ENCODE measurements at regions not wholly inside any gene's neighbourhood (a gene's known extent, or its start where the extent isn't known, plus 50 kb on each side); places are given as distances from the start of the nearest gene placed in this dataset.

DNA sequence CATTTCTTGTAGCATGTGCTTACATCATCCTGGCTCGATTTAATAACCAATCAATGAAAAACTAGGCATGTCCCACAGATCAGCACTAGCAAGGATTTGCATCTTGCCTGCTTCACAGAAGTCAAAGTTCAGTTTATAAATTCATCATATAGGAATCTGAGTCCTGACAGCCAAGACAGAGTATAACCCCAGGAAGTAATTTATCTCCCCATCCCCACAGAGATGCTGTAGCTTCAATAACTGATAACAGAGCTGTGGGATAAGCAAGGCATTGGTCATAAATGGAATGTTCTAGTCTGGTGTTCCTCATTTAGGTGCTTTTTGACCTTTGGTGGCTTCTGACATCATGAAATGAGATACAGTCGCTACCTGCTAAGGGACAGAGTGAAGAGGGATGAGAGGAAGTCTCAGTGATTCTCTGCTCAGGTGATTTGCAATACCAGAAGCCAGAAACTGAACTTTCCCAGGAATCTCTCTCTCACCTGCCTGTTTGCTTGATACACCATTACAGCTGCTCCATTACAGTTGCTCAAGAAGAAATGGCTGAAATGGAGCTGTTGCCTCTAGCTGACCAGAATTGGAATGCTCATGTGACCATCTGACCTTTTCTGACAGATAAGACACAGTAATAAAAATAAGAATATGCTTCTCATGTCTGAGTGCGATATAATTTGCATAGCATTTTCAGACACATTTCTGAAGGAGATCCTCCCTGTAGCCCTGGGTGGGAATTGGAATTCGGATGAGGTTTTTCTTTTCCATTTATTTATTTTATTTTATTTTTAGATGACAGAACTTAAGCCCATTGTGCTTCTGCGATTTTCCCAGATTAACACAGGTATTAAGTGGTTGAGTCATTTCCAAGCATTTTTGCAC lies 217.1 kb upstream of the KCNMB2 start:
- Mint-ChIP-seq H3K27ac (no peak overlapping the region), H3K4me3 (no peak overlapping the region), H3K9me3 (no peaks in the 10 kb centered on the region), H3K4me1 (no peaks in the 10 kb centered on the region), H3K27me3 (peaks cover 0 to 2% of the 10 kb centered on the region in 2 donors), H3K36me3 (peaks cover 0 to 1% (median 0%) of the 10 kb centered on the region in 3 donors)
- no peaks in the 10 kb centered on the region for H3K4me1 ChIP-seq (ENCODE audit: insufficient read depth, low read length)
- no peaks in the 10 kb centered on the region for H3K27me3 ChIP-seq (ENCODE audit: insufficient read depth, low read length, poor library complexity, severe bottlenecking)
- no peaks in the 10 kb centered on the region for H3K36me3 ChIP-seq (ENCODE audit: insufficient read depth, low read length)
- no peaks in the 10 kb centered on the region for H3K9me3 ChIP-seq (ENCODE audit: low read length)
- no peak overlapping the region for H3K4me3 ChIP-seq (ENCODE audit: low read length)
- no peak for DNase-seq
- ChIA-PET CTCF (no interaction called here), POLR2A (interaction anchor here (0.7 kb wide), 1 partner anchor 9 kb away, joined by 4 read pairs; no protein-coding TSS in a partner anchor)
- H3K27ac ChIP-seq (ENCODE audit: low read depth, low read length), result no peak overlapping the region

DNA sequence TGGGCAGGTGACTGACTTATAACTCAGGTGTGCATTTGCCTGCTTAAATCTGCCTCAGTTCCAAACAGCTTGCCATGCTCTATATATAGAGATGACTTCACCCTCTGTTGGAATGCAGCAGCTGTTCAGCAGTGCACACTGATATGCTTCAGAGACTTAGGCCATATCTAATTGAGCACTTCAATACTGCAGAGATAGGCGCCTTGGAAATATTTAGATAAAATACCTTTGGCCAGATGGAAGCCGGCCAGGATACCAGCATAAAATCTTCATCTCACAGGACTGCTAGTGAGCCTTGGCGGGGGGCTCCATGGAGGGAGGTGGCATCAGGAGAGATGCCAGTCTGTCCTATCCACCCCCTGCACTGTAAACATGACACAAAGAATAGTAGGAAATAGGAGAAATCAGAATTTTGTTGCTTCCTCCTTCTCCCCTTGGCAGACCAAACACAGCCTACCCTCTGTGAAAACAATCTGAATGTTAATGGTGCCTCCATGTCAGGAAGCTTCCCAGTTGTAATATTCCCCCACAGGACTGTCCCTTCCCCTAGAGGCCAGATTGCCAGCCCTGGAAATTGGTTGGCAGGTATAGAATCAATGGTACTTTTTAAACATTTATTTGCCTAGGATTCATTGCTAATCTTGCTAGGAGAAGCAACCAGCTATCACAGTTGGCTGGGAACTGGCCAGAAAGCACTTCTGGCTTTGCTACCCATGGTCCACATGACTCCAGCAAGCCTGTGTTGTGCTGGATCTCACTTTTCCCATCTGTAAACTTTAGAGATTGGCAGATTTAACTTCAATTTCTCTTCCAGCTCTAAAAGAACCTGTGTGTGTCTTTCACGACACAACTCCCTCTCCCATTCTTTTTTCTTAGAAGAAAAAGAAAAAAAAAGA lies 215.5 kb upstream of the KCNMB2 start:
- ChIA-PET CTCF (no interaction called here), POLR2A (no interaction called here)
- Histone ChIP-seq H3K27me3 (ENCODE audit: insufficient read depth, low read length, poor library complexity, severe bottlenecking) (no peaks in the 10 kb centered on the region), H3K9me3 (ENCODE audit: low read length) (no peaks in the 10 kb centered on the region), H3K27ac (ENCODE audit: low read depth, low read length) (no peak overlapping the region), H3K36me3 (ENCODE audit: insufficient read depth, low read length) (no peaks in the 10 kb centered on the region), H3K4me3 (ENCODE audit: low read length) (no peak overlapping the region), H3K4me1 (ENCODE audit: insufficient read depth, low read length) (peaks cover 4% of the 10 kb centered on the region)
- Mint-ChIP-seq H3K4me3 (no peak overlapping the region), H3K27me3 (no peaks in the 10 kb centered on the region), H3K9me3 (no peaks in the 10 kb centered on the region), H3K36me3 (peaks cover 0 to under 1% (median 0%) of the 10 kb centered on the region in 3 donors), H3K27ac (no peak overlapping the region), H3K4me1 (no peaks in the 10 kb centered on the region)
- DNase-seq, result no peak

DNA sequence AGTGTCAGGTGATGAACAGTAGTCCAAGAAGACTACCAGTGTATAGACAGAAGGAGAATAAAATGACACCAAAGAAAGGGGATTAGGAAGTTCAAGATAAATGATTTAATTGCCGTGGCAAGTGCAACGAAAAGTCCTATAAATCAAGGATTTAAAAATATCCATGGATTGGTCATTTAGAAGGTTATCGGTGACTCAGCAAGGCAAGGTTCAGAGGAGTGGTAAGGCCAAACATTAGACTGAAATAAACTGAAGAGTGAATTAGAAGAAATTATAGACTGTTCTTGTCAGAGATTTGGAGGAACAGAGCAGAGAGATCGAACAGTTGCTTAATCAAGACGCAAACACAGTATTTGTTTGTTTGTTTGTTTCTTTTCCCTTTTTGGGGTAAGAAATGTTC lies 211.9 kb upstream of the KCNMB2 start:
- Mint-ChIP-seq H3K4me3 (no peak overlapping the region), H3K36me3 (no peaks in the 10 kb centered on the region), H3K27me3 (no peaks in the 10 kb centered on the region), H3K9me3 (no peaks in the 10 kb centered on the region), H3K4me1 (no peaks in the 10 kb centered on the region), H3K27ac (no peak overlapping the region)
- Histone ChIP-seq H3K9me3 (ENCODE audit: low read length) (no peaks in the 10 kb centered on the region), H3K4me3 (ENCODE audit: low read length) (no peak overlapping the region), H3K27ac (ENCODE audit: low read depth, low read length) (no peak overlapping the region), H3K27me3 (ENCODE audit: insufficient read depth, low read length, poor library complexity, severe bottlenecking) (no peaks in the 10 kb centered on the region), H3K36me3 (ENCODE audit: insufficient read depth, low read length) (no peaks in the 10 kb centered on the region), H3K4me1 (ENCODE audit: insufficient read depth, low read length) (peaks cover 4% of the 10 kb centered on the region)
- DNase-seq, result no peak
- ChIA-PET CTCF (no interaction called here), POLR2A (no interaction called here)

DNA sequence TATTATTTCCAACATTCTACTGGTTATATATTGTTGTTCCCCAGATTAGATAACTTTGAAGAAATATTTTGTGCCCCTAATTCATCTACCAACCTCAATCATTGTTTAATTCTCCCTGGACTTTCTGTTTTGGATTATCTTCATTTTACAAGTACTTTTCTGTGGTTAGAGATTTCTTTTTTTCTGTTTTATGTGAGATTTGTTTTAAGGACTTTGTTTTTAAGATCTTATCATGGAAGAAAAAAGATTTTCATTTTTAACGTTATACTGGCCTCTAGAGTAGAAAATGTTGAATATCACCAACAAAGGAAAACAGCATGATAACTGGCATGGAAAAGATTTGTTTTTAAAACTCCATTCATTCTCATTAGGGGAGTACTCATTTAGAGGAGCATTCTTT lies 210.9 kb upstream of the KCNMB2 start:
- no peaks in the 10 kb centered on the region for H3K36me3 ChIP-seq (ENCODE audit: insufficient read depth, low read length)
- H3K9me3 Mint-ChIP-seq, result no peaks in the 10 kb centered on the region
- H3K36me3 Mint-ChIP-seq, result no peaks in the 10 kb centered on the region
- no peaks in the 10 kb centered on the region for H3K9me3 ChIP-seq (ENCODE audit: low read length)
- CTCF ChIA-PET, result no interaction called here
- POLR2A ChIA-PET, result no interaction called here
- H3K27ac Mint-ChIP-seq, result no peak overlapping the region
- H3K4me1 ChIP-seq (ENCODE audit: insufficient read depth, low read length), result peaks cover 4% of the 10 kb centered on the region
- H3K27me3 ChIP-seq (ENCODE audit: insufficient read depth, low read length, poor library complexity, severe bottlenecking), result no peaks in the 10 kb centered on the region
- H3K4me3 Mint-ChIP-seq, result no peak overlapping the region
- H3K4me3 ChIP-seq (ENCODE audit: low read length), result no peak overlapping the region
- H3K27me3 Mint-ChIP-seq, result no peaks in the 10 kb centered on the region
- no peak for DNase-seq
- H3K4me1 Mint-ChIP-seq, result no peaks in the 10 kb centered on the region
- no peak overlapping the region for H3K27ac ChIP-seq (ENCODE audit: low read depth, low read length)

DNA sequence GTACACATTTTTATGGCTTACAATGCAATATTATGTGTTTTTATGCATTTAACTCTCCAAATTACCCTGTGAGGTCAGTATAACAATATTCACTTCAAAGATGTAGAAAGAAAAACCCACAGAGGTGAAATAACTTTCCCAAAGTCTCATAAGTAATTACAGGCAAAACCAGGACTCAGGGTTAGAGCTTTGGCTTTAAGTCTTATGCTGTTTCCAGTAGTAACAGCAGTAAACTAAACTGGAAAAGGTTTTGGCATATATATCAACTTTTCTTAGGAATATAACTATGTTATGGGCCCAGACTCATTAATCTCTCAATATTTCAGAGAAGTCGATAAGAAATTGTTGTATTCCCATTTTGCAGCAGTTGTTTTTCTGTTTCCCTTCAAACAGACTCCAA lies 206.3 kb upstream of the KCNMB2 start:
- no peak overlapping the region for H3K4me3 ChIP-seq (ENCODE audit: low read length)
- H3K27me3 ChIP-seq (ENCODE audit: insufficient read depth, low read length, poor library complexity, severe bottlenecking), result no peaks in the 10 kb centered on the region
- no peak overlapping the region for H3K4me3 Mint-ChIP-seq
- DNase-seq, result no peak
- no peaks in the 10 kb centered on the region for H3K9me3 Mint-ChIP-seq
- ChIA-PET POLR2A (no interaction called here), CTCF (no interaction called here)
- no peaks in the 10 kb centered on the region for H3K4me1 Mint-ChIP-seq
- H3K9me3 ChIP-seq (ENCODE audit: low read length), result no peaks in the 10 kb centered on the region
- no peak overlapping the region for H3K27ac Mint-ChIP-seq
- H3K36me3 Mint-ChIP-seq, result no peaks in the 10 kb centered on the region
- no peak overlapping the region for H3K27ac ChIP-seq (ENCODE audit: low read depth, low read length)
- H3K27me3 Mint-ChIP-seq, result peaks cover 0 to 2% of the 10 kb centered on the region in 2 donors
- no peaks in the 10 kb centered on the region for H3K36me3 ChIP-seq (ENCODE audit: insufficient read depth, low read length)
- peaks cover 4% of the 10 kb centered on the region for H3K4me1 ChIP-seq (ENCODE audit: insufficient read depth, low read length)

DNA sequence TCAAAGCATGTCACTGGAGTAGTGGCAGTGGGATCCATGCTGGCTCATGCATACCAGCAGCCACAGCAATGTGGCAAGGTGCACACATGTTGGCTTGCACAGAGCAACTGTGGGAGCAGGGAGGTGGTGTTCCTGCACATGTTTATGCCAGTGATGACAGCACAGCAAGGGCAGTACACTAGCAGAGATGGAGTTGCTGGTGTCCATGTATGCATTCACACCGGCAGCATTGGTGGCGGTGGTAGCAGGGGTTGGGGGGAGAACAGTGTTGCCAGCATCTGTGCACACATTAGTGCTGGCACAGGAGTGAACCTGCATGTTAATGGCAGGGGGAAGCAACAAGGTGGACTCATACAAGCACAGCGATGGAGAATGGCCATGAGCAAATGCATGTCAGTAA lies 202.0 kb upstream of the KCNMB2 start:
- H3K36me3 ChIP-seq (ENCODE audit: insufficient read depth, low read length), result no peaks in the 10 kb centered on the region
- Mint-ChIP-seq H3K27ac (no peak overlapping the region), H3K27me3 (peaks cover 0 to 11% of the 10 kb centered on the region in 2 donors), H3K4me1 (no peaks in the 10 kb centered on the region), H3K36me3 (no peaks in the 10 kb centered on the region), H3K4me3 (no peak overlapping the region), H3K9me3 (no peaks in the 10 kb centered on the region)
- H3K4me3 ChIP-seq (ENCODE audit: low read length), result no peak overlapping the region
- no peaks in the 10 kb centered on the region for H3K27me3 ChIP-seq (ENCODE audit: insufficient read depth, low read length, poor library complexity, severe bottlenecking)
- POLR2A ChIA-PET, result no interaction called here
- DNase-seq, result no peak
- no peaks in the 10 kb centered on the region for H3K4me1 ChIP-seq (ENCODE audit: insufficient read depth, low read length)
- no peak overlapping the region for H3K27ac ChIP-seq (ENCODE audit: low read depth, low read length)
- no peaks in the 10 kb centered on the region for H3K9me3 ChIP-seq (ENCODE audit: low read length)
- CTCF ChIA-PET, result no interaction called here

DNA sequence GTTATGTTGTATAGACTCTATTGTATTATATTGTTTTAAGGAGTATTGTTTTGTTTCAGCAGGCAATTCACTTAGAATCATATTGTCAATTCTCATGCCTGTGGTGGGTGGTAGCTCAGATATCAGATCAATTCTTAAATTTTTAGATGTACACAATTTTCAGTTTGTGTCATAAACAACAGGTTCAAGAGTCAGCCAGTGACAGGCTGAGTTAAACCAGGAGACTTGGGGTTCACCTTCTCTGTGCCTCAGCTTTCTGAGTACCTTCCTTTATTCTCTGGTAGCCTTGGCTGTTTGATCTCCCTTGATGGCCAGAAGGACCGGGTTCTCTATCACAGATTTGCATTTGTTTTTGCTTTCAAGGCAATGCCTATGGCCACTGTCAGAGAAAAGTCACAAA lies 199.9 kb upstream of the KCNMB2 start:
- POLR2A ChIA-PET, result no interaction called here
- Mint-ChIP-seq H3K36me3 (no peaks in the 10 kb centered on the region), H3K4me1 (no peaks in the 10 kb centered on the region), H3K27ac (no peak overlapping the region), H3K9me3 (no peaks in the 10 kb centered on the region), H3K4me3 (no peak overlapping the region), H3K27me3 (peaks cover 5 to 13% of the 10 kb centered on the region in 2 donors)
- no peaks in the 10 kb centered on the region for H3K9me3 ChIP-seq (ENCODE audit: low read length)
- CTCF ChIA-PET, result no interaction called here
- no peaks in the 10 kb centered on the region for H3K36me3 ChIP-seq (ENCODE audit: insufficient read depth, low read length)
- no peak for DNase-seq
- H3K27ac ChIP-seq (ENCODE audit: low read depth, low read length), result no peak overlapping the region
- no peaks in the 10 kb centered on the region for H3K4me1 ChIP-seq (ENCODE audit: insufficient read depth, low read length)
- no peaks in the 10 kb centered on the region for H3K27me3 ChIP-seq (ENCODE audit: insufficient read depth, low read length, poor library complexity, severe bottlenecking)
- H3K4me3 ChIP-seq (ENCODE audit: low read length), result no peak overlapping the region

DNA sequence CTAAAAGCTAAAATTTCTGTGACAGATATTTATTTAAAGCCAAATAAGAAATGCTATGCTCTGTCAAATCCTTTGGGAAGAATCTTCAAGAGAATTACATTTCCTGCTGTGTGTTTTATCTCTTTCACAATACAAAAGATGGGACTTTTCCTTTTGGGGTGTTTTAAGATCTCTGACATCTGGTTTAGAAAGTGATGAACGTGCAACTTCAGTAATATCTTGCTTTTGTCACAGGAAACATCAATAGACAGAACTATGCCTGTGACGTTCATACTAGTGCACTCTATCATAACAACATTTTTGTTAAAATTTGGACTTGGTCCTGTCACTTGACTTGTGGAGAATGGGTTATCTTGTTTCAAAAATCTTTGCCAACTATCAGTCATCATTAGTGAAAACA lies 195.7 kb upstream of the KCNMB2 start:
- peaks cover 9 to 10% of the 10 kb centered on the region in 2 donors for H3K27me3 Mint-ChIP-seq

More for the DNA sequence above, 195.7 kb upstream of the KCNMB2 start:
- Histone ChIP-seq H3K9me3 (ENCODE audit: low read length) (no peaks in the 10 kb centered on the region), H3K27me3 (ENCODE audit: insufficient read depth, low read length, poor library complexity, severe bottlenecking) (no peaks in the 10 kb centered on the region), H3K27ac (ENCODE audit: low read depth, low read length) (no peak overlapping the region), H3K4me3 (ENCODE audit: low read length) (no peak overlapping the region), H3K4me1 (ENCODE audit: insufficient read depth, low read length) (no peaks in the 10 kb centered on the region), H3K36me3 (ENCODE audit: insufficient read depth, low read length) (no peaks in the 10 kb centered on the region)
- H3K36me3 Mint-ChIP-seq, result no peaks in the 10 kb centered on the region
- H3K27ac Mint-ChIP-seq, result no peak overlapping the region
- H3K9me3 Mint-ChIP-seq, result no peaks in the 10 kb centered on the region
- POLR2A ChIA-PET, result no interaction called here
- DNase-seq, result no peak
- H3K4me1 Mint-ChIP-seq, result no peaks in the 10 kb centered on the region
- H3K4me3 Mint-ChIP-seq, result no peak overlapping the region
- CTCF ChIA-PET, result no interaction called here

Data from CD8-positive, alpha-beta memory T cell (primary cell).